H1 (cell line): ENCODE measurements at regions not wholly inside any gene's neighbourhood (a gene's known extent, or its start where the extent isn't known, plus 50 kb on each side); places are given as distances from the start of the nearest gene placed in this dataset.

Experiments
- CTCF ChIA-PET: fragments of 300-600 bp; sonication (Branson Sonifier 250); formaldehyde crosslinking; loops from one replicate; lab custom pipeline; 2021; ENCODE audit not compliant: partially characterized antibody; lab: Charles Lee
- POLR2A ChIA-PET: fragments of 300-600 bp; sonication (Branson Sonifier 250); formaldehyde crosslinking; loops from one replicate; lab custom pipeline; 2021; ENCODE audit warnings: inconsistent platforms; ENCODE audit not compliant: partially characterized antibody; lab: Charles Lee
- DNase-seq, 2 experiments: peaks; one replicate each; pipeline versions ENCODE4 v3.0.0 to v3.0.0-alpha.2; 2010 to 2022; ENCODE audit warnings: low spot score in 2 of 2, low read depth in 1 of 2, mixed read lengths in 1 of 2
- FAIRE-seq: peaks from 2 replicates; lab custom pipeline; 2011; peaks lifted over from hg19 to GRCh38; lab: Jason Lieb, UNC
- H2AFZ ChIP-seq: 2 replicates; pipeline ENCODE4 v1.8.1; 2012; ENCODE audit warnings: low read length, inconsistent platforms
- H2AK5ac ChIP-seq: 2 replicates; pipeline ENCODE4 v1.6.1; 2013; ENCODE audit warnings: low read depth, low read length
- H2BK120ac ChIP-seq: replicated peaks from 2 replicates; pipeline ENCODE3; 2013; ENCODE audit warnings: low read depth, low read length, inconsistent platforms
- H2BK12ac ChIP-seq: 2 replicates; pipeline ENCODE4 v1.6.1; 2013; ENCODE audit warnings: low read depth, low read length
- H2BK15ac ChIP-seq: 2 replicates; pipeline ENCODE4 v1.6.1; 2013; ENCODE audit warnings: low read length
- H2BK20ac ChIP-seq: 2 replicates; pipeline ENCODE4 v1.6.1; 2013; ENCODE audit warnings: low read length
- H2BK5ac ChIP-seq: 2 replicates; pipeline ENCODE4 v1.6.1; 2013; ENCODE audit warnings: low read depth, low read length
- H3K14ac ChIP-seq: 2 replicates; pipeline ENCODE4 v1.6.1; 2013; ENCODE audit warnings: inconsistent platforms; ENCODE audit not compliant: insufficient read length
- H3K18ac ChIP-seq: 2 replicates; pipeline ENCODE4 v1.6.1; 2013; ENCODE audit warnings: low read length; ENCODE audit errors: extremely low read depth
- H3K23ac ChIP-seq: 2 replicates; pipeline ENCODE4 v1.6.1; 2013; ENCODE audit warnings: inconsistent platforms; ENCODE audit not compliant: insufficient read length
- H3K23me2 ChIP-seq: 2 replicates; pipeline ENCODE4 v1.6.1; 2013; ENCODE audit warnings: low read depth, low read length
- H3K27ac ChIP-seq: 2 replicates; pipeline ENCODE4 v1.6.1; 2011; ENCODE audit warnings: low read depth, low read length, inconsistent platforms
- H3K27me3 ChIP-seq, 4 experiments: replicated peaks in 1 of 4; 1 replicate in 1 of 4; 2 replicates in 3 of 4; pipeline versions ENCODE4 v1.6.1 to v1.8.1; 2011 to 2013; ENCODE audit warnings: low read length in 3 of 4, mild to moderate bottlenecking in 3 of 4, inconsistent platforms in 2 of 4, mixed read lengths in 2 of 4, moderate library complexity in 1 of 4; ENCODE audit not compliant: control insufficient read depth in 3 of 4, insufficient read depth in 3 of 4; ENCODE audit errors: extremely low read depth in 1 of 4
- H3K36me3 ChIP-seq, 4 experiments: 2 replicates each; pipeline versions ENCODE4 v1.6.1 to v1.8.1; 2011 to 2013; ENCODE audit warnings: mild to moderate bottlenecking in 4 of 4, low read length in 3 of 4, moderate library complexity in 2 of 4, control low read depth in 1 of 4, inconsistent platforms in 1 of 4; ENCODE audit not compliant: insufficient read depth in 4 of 4, control insufficient read depth in 2 of 4
- H3K4ac ChIP-seq: replicated peaks from 2 replicates; pipeline ENCODE3; 2013; ENCODE audit warnings: low read length, low read depth, mixed read lengths, inconsistent platforms; ENCODE audit not compliant: insufficient read length
- H3K4me1 ChIP-seq, 4 experiments: replicated peaks in 1 of 4; 1 replicate in 1 of 4; 2 replicates in 3 of 4; pipeline versions ENCODE4 v1.6.1 to v1.8.1; 2011 to 2013; ENCODE audit warnings: low read length in 3 of 4, inconsistent platforms in 2 of 4, mixed read lengths in 1 of 4; ENCODE audit not compliant: insufficient read depth in 4 of 4, control insufficient read depth in 3 of 4
- H3K4me2 ChIP-seq, 2 experiments: 2 replicates each; pipeline versions ENCODE4 v1.6.1 to v1.8.1; 2011 to 2013; ENCODE audit warnings: low read depth in 2 of 2, low read length in 2 of 2, control low read depth in 1 of 2, inconsistent platforms in 1 of 2, mild to moderate bottlenecking in 1 of 2; ENCODE audit not compliant: insufficient read depth in 1 of 2
- H3K4me3 ChIP-seq, 4 experiments: fragments of 200-600, 300-600 bp in 1 of 4; sonication (generic), shearing (Covaris generic), sonication (Bioruptor Twin) in 1 of 4; 2 replicates each; pipeline versions ENCODE4 v1.5.1 to v1.8.1; 2011 to 2016; ENCODE audit warnings: low read length in 4 of 4, low read depth in 3 of 4, control low read depth in 2 of 4, inconsistent platforms in 2 of 4, mild to moderate bottlenecking in 2 of 4, mixed read lengths in 1 of 4, moderate library complexity in 1 of 4; ENCODE audit not compliant: insufficient read depth in 2 of 4; ENCODE audit errors: extremely low read depth in 1 of 4
- H3K56ac ChIP-seq: replicated peaks from 2 replicates; pipeline ENCODE3; 2013; ENCODE audit warnings: low read depth, mild to moderate bottlenecking, mixed read lengths, low read length, inconsistent platforms; ENCODE audit not compliant: insufficient read length
- H3K79me1 ChIP-seq: 2 replicates; pipeline ENCODE4 v1.6.1; 2013; ENCODE audit warnings: low read depth, low read length, control low read depth
- H3K79me2 ChIP-seq, 2 experiments: 2 replicates each; pipeline versions ENCODE4 v1.6.1 to v1.8.1; 2012 to 2013; ENCODE audit warnings: low read length in 2 of 2, mild to moderate bottlenecking in 2 of 2, inconsistent platforms in 1 of 2; ENCODE audit not compliant: insufficient read depth in 2 of 2, control insufficient read depth in 1 of 2
- H3K9ac ChIP-seq, 4 experiments: replicated peaks in 1 of 4; 1 replicate in 1 of 4; 2 replicates in 3 of 4; pipeline versions ENCODE4 v1.6.1 to v1.8.1; 2011 to 2013; ENCODE audit warnings: low read depth in 3 of 4, low read length in 3 of 4, control low read depth in 2 of 4, mild to moderate bottlenecking in 2 of 4, moderate library complexity in 2 of 4, inconsistent platforms in 1 of 4; ENCODE audit errors: extremely low read depth in 1 of 4
- H3K9me3 ChIP-seq, 2 experiments: 2 replicates each; pipeline versions ENCODE4 v1.6.1 to v1.8.1; 2012 to 2013; ENCODE audit warnings: mild to moderate bottlenecking in 2 of 2, moderate library complexity in 2 of 2, control low read depth in 1 of 2, inconsistent platforms in 1 of 2, low read depth in 1 of 2, low read length in 1 of 2, mixed read lengths in 1 of 2; ENCODE audit not compliant: insufficient read depth in 2 of 2
- H4K20me1 ChIP-seq, 2 experiments: replicated peaks in 1 of 2; 2 replicates each; pipeline versions ENCODE3 to v1.8.1; 2011 to 2013; ENCODE audit warnings: inconsistent platforms in 2 of 2, low read length in 2 of 2, mild to moderate bottlenecking in 1 of 2; ENCODE audit not compliant: insufficient read depth in 2 of 2, control insufficient read depth in 1 of 2
- H4K5ac ChIP-seq: 2 replicates; pipeline ENCODE4 v1.6.1; 2013; ENCODE audit warnings: low read length, low read depth, mixed read lengths, inconsistent platforms; ENCODE audit not compliant: insufficient read length
- H4K8ac ChIP-seq: 2 replicates; pipeline ENCODE4 v1.8.0; 2013; ENCODE audit warnings: mild to moderate bottlenecking, moderate library complexity, low read length, inconsistent platforms; ENCODE audit not compliant: insufficient read depth; ENCODE audit errors: extremely low read depth
- H4K91ac ChIP-seq: replicated peaks from 2 replicates; pipeline ENCODE3; 2013; ENCODE audit warnings: low read length, mixed read lengths, inconsistent platforms; ENCODE audit not compliant: insufficient read length
- CBX8 ChIP-seq: fragments of 300-800, 300-1000 bp; sonication (generic); IDR thresholded peaks from 2 replicates; pipeline ENCODE4 v1.7.1; 2016; ENCODE audit warnings: low read depth, low read length, borderline replicate concordance
- WGBS, 2 experiments: shearing (Covaris generic) in 1 of 2; methylation state at CpG; one replicate each; pipeline versions ENCODE4 v1.1.6 to v1.1.7; 2013 to 2015; ENCODE audit warnings: low lambda C conversion rate in 2 of 2, mixed read lengths in 2 of 2, inconsistent platforms in 1 of 2, low coverage in 1 of 2, missing lambda C conversion rate in 1 of 2; ENCODE audit not compliant: insufficient replicate concordance in 2 of 2, insufficient coverage in 1 of 2, insufficient read length in 1 of 2; ENCODE audit errors: extremely low coverage in 1 of 2, missing lambda C conversion rate in 1 of 2; 5-methylcytosine and 5-hydroxymethylcytosine counted together

GRCh38 chr2:22579341-22579740 is 805.6 kb upstream of the KLHL29 start:
- Histone ChIP-seq H3K9ac (no peak overlapping the region), H3K4me3 (no peak overlapping the region), H4K91ac (no peak overlapping the region), H2AK5ac (no peak overlapping the region), H2BK12ac (no peak overlapping the region), H4K20me1 (no peaks in the 10 kb centered on the region), H2BK120ac (no peak overlapping the region), H3K9me3 (peaks cover 16% of the 10 kb centered on the region in 2 experiments), H2BK5ac (no peak overlapping the region), H2AFZ (no peak overlapping the region), H3K4me2 (no peak overlapping the region), H3K36me3 (no peaks in the 10 kb centered on the region), H4K8ac (no peak overlapping the region), H2BK20ac (no peak overlapping the region), H3K23me2 (no peaks in the 10 kb centered on the region), H3K27ac (no peak overlapping the region), H4K5ac (no peak overlapping the region), H2BK15ac (no peak overlapping the region), H3K23ac (no peak overlapping the region), H3K18ac (no peak overlapping the region), H3K79me2 (no peaks in the 10 kb centered on the region), H3K4ac (no peak overlapping the region), H3K27me3 (no peaks in the 10 kb centered on the region), H3K56ac (no peak overlapping the region), H3K14ac (no peak overlapping the region), H3K4me1 (no peaks in the 10 kb centered on the region), H3K79me1 (no peaks in the 10 kb centered on the region)
- DNase-seq (no peak), FAIRE-seq (no peak)
- no peak for TF ChIP-seq CBX8
- WGBS, 2 experiments: 92% methylated on average over 3 of the region's 3 CpGs; no CpG with 5 or more reads in 1 of the 2 experiments
- POLR2A ChIA-PET: no interaction called here
- CTCF ChIA-PET: interaction anchor here (1.0 kb wide), 1 partner anchor 95 kb away, joined by 3 read pairs; no protein-coding TSS in a partner anchor
